T-cell (primary cell): ENCODE measurements at regions not wholly inside any gene's neighbourhood (a gene's known extent, or its start where the extent isn't known, plus 50 kb on each side); places are given as distances from the start of the nearest gene placed in this dataset.
"Not testable (repeated sequence)": the region's sequence is repeated elsewhere in the genome, so short reads cannot be mapped to it uniquely, and the experiment has no call there.

Experiments
- ATAC-seq, 4 experiments: fragments of 200-7000 bp in 3 of 4; fragments of 150-1000 bp in 1 of 4; cut with Tn5 transposase; replicated peaks in 1 of 4; 1 replicate in 3 of 4; 2 replicates in 1 of 4; pipeline ENCODE4 v1.10.0; 2021; ENCODE audit warnings: moderate library complexity in 3 of 4, mild to moderate bottlenecking in 2 of 4, moderate number of reproducible peaks in 1 of 4
- CTCF ChIA-PET, 2 donors: fragments of 300-600 bp; sonication (Branson Sonifier 250); formaldehyde crosslinking; loops; one replicate each; lab custom pipeline; 2022; ENCODE audit warnings: antibody characterized with exemption in 2 of 2; lab: Charles Lee
- POLR2A ChIA-PET, 2 donors: fragments of 300-600 bp; sonication (Branson Sonifier 250); formaldehyde crosslinking; loops; one replicate each; lab custom pipeline; 2022; ENCODE audit warnings: antibody characterized with exemption in 2 of 2; lab: Charles Lee
- DNase-seq, 35 experiments: peaks; one replicate each; pipeline versions ENCODE4 v3.0.0 to v3.0.0-alpha.2; 2013 to 2023
- H3K27ac ChIP-seq: one replicate; pipeline ENCODE4 v1.5.1; 2013; ENCODE audit warnings: low read length
- H3K27me3 ChIP-seq, 2 experiments: replicated peaks in 1 of 2; 1 replicate in 1 of 2; 2 replicates in 1 of 2; pipeline versions ENCODE4 v1.6.1 to v1.7.0; 2013; ENCODE audit warnings: low read length in 1 of 2, mixed read lengths in 1 of 2; ENCODE audit not compliant: control insufficient read depth in 2 of 2, insufficient read depth in 2 of 2; ENCODE audit errors: extremely low read depth in 1 of 2
- H3K36me3 ChIP-seq, 2 donors: 1 replicate in 1 of 2; 2 replicates in 1 of 2; pipeline versions ENCODE4 v1.6.1 to v1.7.0; 2013; ENCODE audit warnings: low read length in 1 of 2; ENCODE audit not compliant: control insufficient read depth in 2 of 2, insufficient read depth in 1 of 2; ENCODE audit errors: extremely low read depth in 1 of 2
- H3K4me1 ChIP-seq, 2 experiments: 1 replicate in 1 of 2; 2 replicates in 1 of 2; pipeline versions ENCODE4 v1.6.1 to v1.7.0; 2013; ENCODE audit warnings: low read length in 2 of 2, mixed read lengths in 1 of 2; ENCODE audit not compliant: insufficient read depth in 2 of 2, control insufficient read depth in 1 of 2; ENCODE audit errors: extremely low read depth in 1 of 2
- H3K4me3 ChIP-seq, 2 donors: 1 replicate in 1 of 2; 2 replicates in 1 of 2; pipeline versions ENCODE4 v1.5.1 to v1.7.0; 2013; ENCODE audit warnings: mild to moderate bottlenecking in 2 of 2, low read length in 1 of 2, moderate library complexity in 1 of 2; ENCODE audit not compliant: control insufficient read depth in 1 of 2; ENCODE audit errors: extremely low read depth in 1 of 2
- H3K9me3 ChIP-seq: 2 replicates; pipeline ENCODE4 v1.7.0; 2013
- H3K27ac Mint-ChIP-seq, 2 donors: one replicate each; pipeline ENCODE4 v1.8.0; 2020 to 2021; ENCODE audit warnings: mild to moderate bottlenecking in 2 of 2, mixed read lengths in 2 of 2
- H3K27me3 Mint-ChIP-seq, 2 donors: one replicate each; pipeline ENCODE4 v1.8.0; 2021 to 2022; ENCODE audit warnings: mixed read lengths in 2 of 2
- H3K36me3 Mint-ChIP-seq: one replicate; pipeline ENCODE4 v1.8.0; 2021; ENCODE audit warnings: mixed read lengths
- H3K4me1 Mint-ChIP-seq, 3 donors: one replicate each; pipeline ENCODE4 v1.8.0; 2020 to 2022; ENCODE audit warnings: mixed read lengths in 3 of 3, mild to moderate bottlenecking in 1 of 3
- H3K4me3 Mint-ChIP-seq, 3 donors: one replicate each; pipeline ENCODE4 v1.8.0; 2020 to 2022; ENCODE audit warnings: mild to moderate bottlenecking in 3 of 3, mixed read lengths in 3 of 3, moderate library complexity in 3 of 3
- H3K9me3 Mint-ChIP-seq, 3 donors: one replicate each; pipeline ENCODE4 v1.8.0; 2020 to 2022; ENCODE audit warnings: mixed read lengths in 3 of 3
- WGBS: methylation state at CpG from one replicate; pipeline ENCODE4 v1.1.5; 2013; ENCODE audit warnings: missing lambda C conversion rate; ENCODE audit not compliant: insufficient coverage; 5-methylcytosine and 5-hydroxymethylcytosine counted together

- no peaks in the 10 kb centered on the region for H3K36me3 Mint-ChIP-seq
- peaks cover 0 to 4% (median 0%) of the 10 kb centered on the region in 3 donors for H3K9me3 Mint-ChIP-seq
- Histone ChIP-seq H3K4me1 (no peaks in the 10 kb centered on the region), H3K27me3 (no peaks in the 10 kb centered on the region), H3K27ac (no peak overlapping the region), H3K4me3 (no peak overlapping the region), H3K9me3 (no peaks in the 10 kb centered on the region), H3K36me3 (no peaks in the 10 kb centered on the region)
- H3K27me3 Mint-ChIP-seq = no peaks in the 10 kb centered on the region
- ATAC-seq = no peak
- DNase-seq = no peak
- no peak overlapping the region for H3K4me3 Mint-ChIP-seq
- ChIA-PET CTCF (no interaction called here), POLR2A (no interaction called here)
- WGBS = 80% methylated on average over 1 of the region's 2 CpGs
- H3K27ac Mint-ChIP-seq = no peak overlapping the region
- peaks cover 0 to 5% (median 0%) of the 10 kb centered on the region in 3 donors for H3K4me1 Mint-ChIP-seq
Measured at GRCh38 chr2:166762746-166763145, 125.5 kb upstream of the XIRP2 start.

DNA sequence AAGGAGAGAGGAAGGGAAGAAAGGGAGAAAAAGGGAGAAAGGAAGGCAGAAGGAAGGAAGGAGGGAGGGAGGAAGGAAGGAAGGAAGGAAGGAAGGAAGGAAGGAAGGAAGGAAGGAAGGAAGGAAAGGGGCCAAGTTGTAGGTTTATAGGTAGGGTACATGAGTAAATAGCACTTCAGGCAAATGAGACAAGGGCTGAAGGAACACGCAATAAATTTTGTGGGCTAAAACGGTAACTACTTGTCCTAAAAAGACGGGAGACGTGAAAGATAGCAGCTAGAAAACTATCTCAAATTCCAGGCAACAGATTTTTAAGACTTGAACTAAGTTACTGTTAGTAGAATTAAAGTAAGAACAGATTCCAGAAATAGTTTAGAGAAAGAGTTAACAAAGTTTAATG is 129.3 kb upstream of the XIRP2 start:
- no peak overlapping the region for H3K27ac Mint-ChIP-seq
- Histone ChIP-seq H3K4me3 (no peak overlapping the region), H3K27ac (no peak overlapping the region), H3K36me3 (no peaks in the 10 kb centered on the region), H3K4me1 (no peaks in the 10 kb centered on the region), H3K27me3 (no peaks in the 10 kb centered on the region), H3K9me3 (no peaks in the 10 kb centered on the region)
- CTCF ChIA-PET = interaction anchor here in 1 of 2 donors (0.7 kb wide), 1 partner anchor 131 kb away, joined by 3 read pairs; no protein-coding TSS in a partner anchor
- no peaks in the 10 kb centered on the region for H3K4me1 Mint-ChIP-seq
- H3K9me3 Mint-ChIP-seq = no peaks in the 10 kb centered on the region
- POLR2A ChIA-PET = no interaction called here
- H3K36me3 Mint-ChIP-seq = no peaks in the 10 kb centered on the region
- DNase-seq (no peak), ATAC-seq (no peak)
- WGBS = no CpG with 5 or more reads among the region's 4 CpGs
- no peak overlapping the region for H3K4me3 Mint-ChIP-seq
- H3K27me3 Mint-ChIP-seq = no peaks in the 10 kb centered on the region

DNA sequence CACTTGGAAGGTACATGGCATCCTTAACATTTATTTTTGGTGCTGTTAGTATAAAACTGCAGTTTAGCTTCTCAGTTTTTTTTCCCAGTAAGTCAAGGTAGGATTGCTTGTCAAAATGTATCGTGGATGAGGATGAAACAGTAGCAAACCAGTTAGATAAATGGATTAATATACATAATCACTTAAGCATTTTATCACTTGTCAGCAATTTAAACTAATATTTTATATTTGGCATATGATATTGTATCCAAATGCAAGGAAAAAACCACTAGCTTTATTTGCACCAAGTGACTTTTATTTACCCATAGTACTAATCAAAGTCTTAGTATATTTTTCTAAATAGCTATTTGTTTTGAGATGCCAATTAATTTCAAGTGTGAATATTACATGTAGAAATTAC is 137.7 kb upstream of the XIRP2 start:
- Mint-ChIP-seq H3K27me3 (no peaks in the 10 kb centered on the region), H3K4me1 (no peaks in the 10 kb centered on the region), H3K4me3 (no peak overlapping the region), H3K36me3 (no peaks in the 10 kb centered on the region), H3K27ac (no peak overlapping the region), H3K9me3 (peaks cover 4 to 18% (median 11%) of the 10 kb centered on the region in 3 donors)
- ChIA-PET POLR2A (no interaction called here), CTCF (no interaction called here)
- ATAC-seq (no peak), DNase-seq (no peak)
- WGBS = no CpG with 5 or more reads among the region's 1 CpG
- no peaks in the 10 kb centered on the region for H3K4me1 ChIP-seq
- H3K27ac ChIP-seq = no peak overlapping the region
- no peaks in the 10 kb centered on the region for H3K36me3 ChIP-seq
- H3K4me3 ChIP-seq = no peak overlapping the region
- no peaks in the 10 kb centered on the region for H3K27me3 ChIP-seq
- peaks cover 2% of the 10 kb centered on the region for H3K9me3 ChIP-seq

DNA sequence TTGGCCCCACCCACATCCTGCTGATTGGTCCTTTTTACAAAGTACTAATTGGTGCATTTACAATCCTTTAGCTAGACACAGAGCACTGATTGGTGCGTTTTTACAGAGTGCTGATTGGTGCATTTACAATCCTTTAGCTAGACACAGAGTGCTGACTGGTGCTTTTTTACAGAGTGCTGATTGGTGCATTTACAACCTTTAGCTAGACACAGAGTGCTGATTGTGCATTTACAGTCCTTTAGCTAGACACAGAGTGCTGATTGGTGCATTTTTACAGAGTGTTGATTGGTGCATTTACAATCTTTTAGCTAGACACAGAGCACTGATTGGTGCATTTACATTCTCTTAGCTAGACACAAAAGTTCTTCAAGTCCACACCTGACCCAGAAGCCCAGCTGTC is 144.2 kb upstream of the XIRP2 start:
- 83% methylated on average over 1 of the region's 1 CpG for WGBS
- H3K4me3 Mint-ChIP-seq, H3K27me3 Mint-ChIP-seq, H3K9me3 ChIP-seq, ATAC-seq, H3K27ac ChIP-seq, DNase-seq, H3K27ac Mint-ChIP-seq, H3K27me3 ChIP-seq, POLR2A ChIA-PET, CTCF ChIA-PET, H3K4me1 Mint-ChIP-seq, H3K4me1 ChIP-seq, H3K4me3 ChIP-seq, H3K36me3 Mint-ChIP-seq, H3K36me3 ChIP-seq: not testable (repeated sequence)
- H3K9me3 Mint-ChIP-seq = peaks cover 13 to 46% (median 41%) of the 10 kb centered on the region in 3 donors

- H3K36me3 Mint-ChIP-seq, H3K4me3 ChIP-seq: not testable (repeated sequence)
Measured at GRCh38 chr2:166743482-166743881, 144.8 kb upstream of the XIRP2 start.

DNA sequence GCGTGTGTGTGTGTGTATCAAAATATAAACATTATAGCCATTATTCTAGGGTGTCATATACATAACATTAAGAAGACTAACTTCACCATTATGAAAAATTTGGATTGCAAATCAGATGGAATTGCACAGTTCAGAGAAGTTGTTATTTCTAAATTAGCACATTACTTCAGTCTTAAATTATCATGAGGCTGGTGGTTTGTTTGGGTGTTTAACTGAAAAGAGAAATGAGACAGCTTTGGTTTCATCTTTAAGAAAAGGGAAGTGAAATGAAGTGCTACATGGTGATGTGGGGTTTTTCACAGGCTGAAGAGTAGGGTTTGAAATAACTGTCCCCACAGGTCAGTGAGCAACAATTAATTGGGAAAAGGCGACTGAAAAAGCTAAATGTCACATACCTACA is 161.2 kb upstream of the XIRP2 start:
- Histone ChIP-seq H3K27ac (no peak overlapping the region), H3K36me3 (no peaks in the 10 kb centered on the region), H3K27me3 (no peaks in the 10 kb centered on the region), H3K4me3 (no peak overlapping the region), H3K9me3 (no peaks in the 10 kb centered on the region), H3K4me1 (no peaks in the 10 kb centered on the region)
- Mint-ChIP-seq H3K36me3 (no peaks in the 10 kb centered on the region), H3K9me3 (peaks cover 4 to 14% (median 5%) of the 10 kb centered on the region in 3 donors), H3K4me3 (no peak overlapping the region), H3K27ac (no peak overlapping the region), H3K4me1 (no peaks in the 10 kb centered on the region), H3K27me3 (peaks cover 0 to 6% of the 10 kb centered on the region in 2 donors)
- no peak for DNase-seq
- CTCF ChIA-PET = no interaction called here
- WGBS = no CpG with 5 or more reads among the region's 2 CpGs
- no peak for ATAC-seq
- POLR2A ChIA-PET = no interaction called here

More at GRCh38 chr2:166743482-166743881, 144.8 kb upstream of the XIRP2 start:
- POLR2A ChIA-PET, H3K27me3 ChIP-seq, ATAC-seq, H3K4me1 Mint-ChIP-seq, H3K36me3 ChIP-seq, CTCF ChIA-PET, H3K27me3 Mint-ChIP-seq, H3K27ac ChIP-seq, H3K4me3 Mint-ChIP-seq, H3K9me3 ChIP-seq, H3K4me1 ChIP-seq, H3K27ac Mint-ChIP-seq: not testable (repeated sequence)
- WGBS = 89% methylated on average over 10 of the region's 10 CpGs
- H3K9me3 Mint-ChIP-seq = peaks cover 13 to 42% (median 37%) of the 10 kb centered on the region in 3 donors
- peak in 2 of 35 experiments; percentile 9 for DNase-seq
